SK-MEL-5 (cell line): ENCODE measurements at regions not wholly inside any gene's neighbourhood (a gene's known extent, or its start where the extent isn't known, plus 50 kb on each side); places are given as distances from the start of the nearest gene placed in this dataset.

Experiments used
- DNase-seq: peaks from one replicate; pipeline ENCODE4 v3.0.0-alpha.2; 2016; ENCODE audit warnings: low read depth, low spot score
- in situ Hi-C: cut with HindIII; loops from 2 replicates; pipeline ENCODE4 v1.10.0; 2016; ENCODE audit warnings: low sequenced_read_pairs, high pct_unique_total_duplicates, low pct_unique_long_range_greater_than_20kb

DNA sequence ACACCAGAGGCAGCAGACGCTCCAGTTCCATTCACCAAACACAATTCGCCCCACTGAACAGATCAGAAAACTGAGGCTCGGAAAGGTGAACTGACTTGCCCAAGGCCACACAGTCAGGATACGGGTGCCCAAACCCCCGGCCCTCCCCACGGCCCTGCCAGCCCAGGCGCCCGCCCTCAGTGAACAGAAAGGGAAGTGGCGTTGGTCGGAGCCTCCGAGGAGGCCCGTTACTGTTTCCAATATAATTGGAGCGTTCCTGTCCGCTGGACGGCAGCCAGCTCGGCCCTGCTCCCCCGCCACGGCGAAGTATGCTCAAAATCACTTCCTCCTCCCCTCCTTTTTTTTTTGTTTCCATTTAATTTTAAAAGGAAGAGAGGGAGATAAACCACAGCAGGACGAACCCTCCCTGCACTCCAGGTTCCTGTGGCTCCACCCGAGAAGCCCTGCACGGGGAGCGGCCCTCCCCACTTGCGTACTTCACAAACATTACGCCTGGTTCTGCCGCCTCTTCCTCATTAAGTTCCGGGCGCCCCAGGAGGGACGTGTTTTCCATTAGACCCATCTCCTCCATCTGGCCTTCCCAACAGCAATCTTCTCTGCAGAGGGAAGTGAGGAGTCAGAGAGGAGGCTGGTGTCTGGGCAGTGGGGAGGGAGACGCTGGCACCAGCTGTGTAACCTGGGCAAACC lies 61.1 kb downstream of the NCOR2 start:
- in situ Hi-C loops, result no loop called here
- DNase-seq, result no peak

DNA sequence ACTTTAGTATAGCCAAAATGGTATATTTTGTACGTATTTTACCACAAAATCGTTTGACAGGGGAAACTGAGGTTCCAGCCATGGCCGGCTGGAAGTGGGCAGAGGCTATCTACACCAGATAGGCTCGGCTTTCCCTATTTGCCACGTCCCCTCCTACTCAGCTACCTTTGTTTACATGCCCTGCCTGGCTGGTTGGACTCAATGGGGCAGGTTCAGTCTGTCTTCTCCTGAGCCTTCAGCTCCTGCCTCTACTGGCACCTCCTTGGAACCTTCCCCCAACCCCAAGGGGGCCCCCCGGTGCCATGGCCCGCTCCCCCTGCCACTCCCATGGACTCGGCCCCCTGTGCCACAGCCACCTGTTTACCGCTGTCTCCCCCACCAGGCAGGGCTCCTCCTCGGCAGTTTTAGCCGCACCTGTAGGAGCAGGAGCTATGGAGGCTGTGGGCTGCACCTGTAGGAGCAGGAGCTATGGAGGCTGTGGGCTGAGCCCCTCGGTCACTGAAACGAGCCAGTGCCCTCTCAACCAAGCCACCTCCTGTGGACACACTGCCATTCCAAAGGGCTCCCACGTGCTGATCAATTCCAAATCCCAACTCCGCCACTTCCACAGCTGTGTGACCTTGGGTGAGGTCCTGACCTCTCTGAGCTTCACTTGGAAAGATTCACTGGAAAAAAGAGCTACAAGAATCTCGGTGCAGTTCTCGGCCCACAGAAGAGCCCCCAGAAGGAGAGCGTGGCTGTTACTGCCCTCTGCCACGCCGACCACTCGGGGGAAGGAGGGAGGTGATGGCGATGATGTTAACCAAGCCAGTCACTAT lies 62.2 kb downstream of the NCOR2 start:
- no peak for DNase-seq

DNA sequence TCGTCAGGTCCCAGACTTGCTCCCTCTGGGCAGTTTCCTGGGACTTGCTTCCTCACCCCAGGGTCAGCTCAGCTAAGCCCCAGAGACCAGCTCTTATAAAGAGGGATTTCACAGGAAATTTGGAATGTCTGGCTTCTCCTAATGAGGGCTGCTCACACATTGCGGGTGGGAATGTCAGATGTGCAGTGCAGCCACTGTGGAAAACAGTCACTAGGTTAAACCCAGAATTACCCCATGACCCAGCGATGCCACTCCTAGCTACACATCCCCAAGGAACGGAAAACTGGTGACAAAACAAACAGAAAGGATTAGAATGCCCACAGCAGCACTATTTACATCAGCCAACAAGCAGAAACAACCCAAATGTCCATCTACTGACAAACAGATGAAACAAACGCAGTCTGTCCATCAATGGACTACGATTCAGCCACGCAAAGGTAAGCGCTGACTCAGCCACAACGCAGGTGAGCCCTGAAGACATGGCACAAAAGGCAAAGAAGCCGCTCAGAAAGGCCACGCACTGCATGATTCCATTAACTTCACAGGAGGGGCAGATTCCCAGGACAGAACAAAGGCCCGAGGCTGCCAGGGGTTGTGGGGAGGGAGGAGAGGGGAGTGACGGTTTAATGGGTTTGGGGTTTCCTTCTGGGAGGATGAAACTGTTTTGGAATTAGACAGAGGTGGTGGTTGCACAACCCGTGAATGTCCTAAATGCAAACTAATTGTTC lies 63.0 kb downstream of the NCOR2 start:
- no peak for DNase-seq
- in situ Hi-C loops, result no loop called here

More for the DNA sequence above, 62.2 kb downstream of the NCOR2 start:
- in situ Hi-C loops, result no loop called here

- in situ Hi-C loops, result no loop called here
- no peak for DNase-seq
Measured at GRCh38 chr12:124503305-124503704, 64.1 kb downstream of the NCOR2 start.

DNA sequence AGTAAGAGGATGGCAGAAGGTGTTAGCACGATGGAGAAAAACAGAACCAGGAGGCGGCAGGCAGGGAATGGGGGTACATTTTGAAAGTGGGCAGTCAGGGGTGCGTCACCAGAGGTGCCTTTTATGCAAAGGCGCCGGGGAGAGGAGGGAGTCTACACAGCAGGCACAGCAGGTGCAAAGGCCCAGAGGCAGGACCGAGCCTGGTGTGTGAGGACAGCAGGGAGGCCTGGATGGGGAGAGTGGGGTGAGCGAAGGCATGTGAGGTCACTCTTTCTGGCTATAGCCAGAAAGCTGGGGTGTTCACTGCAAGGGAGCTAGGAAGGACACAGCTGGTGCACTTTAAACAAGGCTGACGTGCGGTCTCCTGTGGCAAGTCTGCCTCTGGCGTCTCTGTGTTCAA lies 65.0 kb downstream of the NCOR2 start:
- no peak for DNase-seq
- in situ Hi-C loops, result no loop called here

- in situ Hi-C loops, result no loop called here
- no peak for DNase-seq
Measured at GRCh38 chr12:124501827-124502226, 65.6 kb downstream of the NCOR2 start.

- in situ Hi-C loops, result no loop called here
- DNase-seq, result no peak
Measured at GRCh38 chr12:124501112-124501561, 66.3 kb downstream of the NCOR2 start.

DNA sequence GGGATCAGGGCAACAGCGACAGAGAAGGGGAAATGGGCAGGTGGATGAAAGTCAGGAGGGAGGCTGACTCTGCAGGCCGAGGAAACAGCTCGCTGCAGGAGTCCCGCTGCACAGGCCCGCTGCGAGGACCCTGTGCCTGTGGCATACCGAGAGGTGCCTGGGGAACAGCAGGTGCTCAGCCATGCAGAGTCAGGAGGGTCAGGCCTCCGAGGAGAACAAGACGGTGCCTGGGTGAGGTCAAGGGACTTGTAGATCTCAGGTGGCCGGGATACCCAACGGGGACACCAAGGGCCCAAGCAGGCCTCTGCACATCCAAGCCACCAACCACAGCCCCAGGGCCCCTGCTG lies 67.5 kb downstream of the NCOR2 start:
- no peak for DNase-seq
- in situ Hi-C loops, result no loop called here

DNA sequence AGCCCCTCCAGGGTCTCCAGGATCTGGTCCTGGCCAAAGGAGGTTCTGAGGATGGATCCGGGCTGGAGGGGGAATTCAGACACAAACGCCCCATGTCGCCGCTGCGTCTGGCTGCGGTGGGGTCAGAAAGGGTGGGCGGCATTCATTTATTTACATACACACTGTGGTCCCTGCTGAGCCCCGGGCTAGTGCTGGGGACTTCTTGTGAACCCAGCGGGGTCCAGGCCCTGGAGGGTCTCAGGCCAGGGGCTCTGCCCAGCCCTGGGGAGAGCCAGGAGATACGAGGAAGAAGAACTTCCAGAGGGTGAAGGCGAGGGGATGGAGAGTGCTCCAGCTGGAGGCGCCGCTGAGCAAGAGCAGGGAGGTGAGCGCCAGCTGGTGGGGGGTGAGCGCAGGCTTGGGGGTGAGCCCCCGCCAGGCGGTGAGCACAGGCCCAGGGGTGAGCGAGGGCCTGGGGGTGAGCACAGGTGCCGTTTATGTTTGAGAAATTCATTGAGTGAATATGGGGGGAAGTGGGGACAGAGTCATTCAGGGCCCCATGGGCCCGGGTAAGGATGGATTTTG lies 68.1 kb downstream of the NCOR2 start:
- in situ Hi-C loops, result no loop called here
- no peak for DNase-seq

DNA sequence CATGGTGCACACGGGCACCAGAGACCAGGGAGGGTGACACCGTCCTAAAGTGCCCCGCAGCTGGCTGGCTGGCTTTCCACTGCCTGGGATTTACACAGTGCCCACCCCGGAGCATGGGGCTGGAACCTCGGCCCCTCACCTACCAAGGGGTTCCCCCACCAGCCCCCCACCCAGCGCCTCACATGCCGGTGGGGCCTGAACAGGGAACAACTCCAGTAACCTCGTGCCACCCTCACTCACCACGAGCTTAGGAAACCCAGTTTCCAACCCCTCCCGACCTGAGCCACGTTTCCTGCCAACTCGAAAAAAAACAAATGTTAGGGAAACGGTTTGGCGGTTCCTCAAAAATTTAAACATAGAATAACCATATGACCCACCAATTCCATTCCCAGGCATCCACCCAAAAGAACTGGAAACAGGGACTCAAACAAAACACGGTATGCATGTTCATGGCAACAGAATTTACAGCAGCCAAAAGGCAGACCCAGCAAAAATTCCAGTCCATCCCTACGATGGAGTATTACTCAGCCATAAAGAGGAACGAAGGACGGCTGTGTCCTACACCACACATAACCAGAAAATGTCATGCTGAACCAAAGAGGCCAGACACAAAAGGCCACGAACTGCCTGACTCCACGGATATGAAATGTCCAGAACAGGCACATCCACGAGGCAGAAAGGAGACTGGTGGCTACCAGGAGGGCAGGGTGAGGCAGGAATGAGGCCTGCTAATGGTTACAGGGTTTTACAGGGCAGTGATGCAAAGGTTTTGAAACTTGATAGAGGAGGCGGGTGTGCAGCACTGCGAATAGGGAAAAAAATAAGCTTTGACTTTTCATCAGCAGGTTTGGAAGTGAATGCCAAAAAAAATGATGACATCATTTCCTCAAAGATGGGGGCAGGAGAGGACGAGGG lies 68.9 kb downstream of the NCOR2 start:
- no peak for DNase-seq
- in situ Hi-C loops, result no loop called here

DNA sequence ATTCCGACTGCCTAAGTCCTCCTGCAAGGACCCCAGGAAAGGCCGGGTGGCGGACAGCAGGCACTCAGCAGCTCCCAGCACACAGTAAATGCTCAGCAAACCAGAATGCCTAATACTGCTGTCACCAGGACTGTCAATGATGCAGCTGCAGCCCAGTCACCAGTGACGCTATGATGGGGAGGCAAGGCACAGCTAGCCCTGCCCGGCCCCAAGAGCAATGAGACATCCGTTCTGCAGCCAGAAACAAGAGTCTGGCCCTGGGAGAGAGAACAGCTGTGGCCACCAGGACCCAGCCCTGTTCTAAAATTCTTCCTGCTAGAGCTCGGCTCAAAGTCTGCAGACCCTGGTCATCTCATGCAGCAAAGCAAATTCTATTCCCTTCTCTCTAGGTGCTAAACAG lies 69.8 kb downstream of the NCOR2 start:
- no peak for DNase-seq
- in situ Hi-C loops, result no loop called here

GRCh38 chr12:124497039-124497438 lies 70.4 kb downstream of the NCOR2 start:
- in situ Hi-C loops, result no loop called here
- DNase-seq, result no peak

- in situ Hi-C loops, result no loop called here
- DNase-seq, result peak; percentile 38
Measured at GRCh38 chr12:124496584-124496983, 70.8 kb downstream of the NCOR2 start.

DNA sequence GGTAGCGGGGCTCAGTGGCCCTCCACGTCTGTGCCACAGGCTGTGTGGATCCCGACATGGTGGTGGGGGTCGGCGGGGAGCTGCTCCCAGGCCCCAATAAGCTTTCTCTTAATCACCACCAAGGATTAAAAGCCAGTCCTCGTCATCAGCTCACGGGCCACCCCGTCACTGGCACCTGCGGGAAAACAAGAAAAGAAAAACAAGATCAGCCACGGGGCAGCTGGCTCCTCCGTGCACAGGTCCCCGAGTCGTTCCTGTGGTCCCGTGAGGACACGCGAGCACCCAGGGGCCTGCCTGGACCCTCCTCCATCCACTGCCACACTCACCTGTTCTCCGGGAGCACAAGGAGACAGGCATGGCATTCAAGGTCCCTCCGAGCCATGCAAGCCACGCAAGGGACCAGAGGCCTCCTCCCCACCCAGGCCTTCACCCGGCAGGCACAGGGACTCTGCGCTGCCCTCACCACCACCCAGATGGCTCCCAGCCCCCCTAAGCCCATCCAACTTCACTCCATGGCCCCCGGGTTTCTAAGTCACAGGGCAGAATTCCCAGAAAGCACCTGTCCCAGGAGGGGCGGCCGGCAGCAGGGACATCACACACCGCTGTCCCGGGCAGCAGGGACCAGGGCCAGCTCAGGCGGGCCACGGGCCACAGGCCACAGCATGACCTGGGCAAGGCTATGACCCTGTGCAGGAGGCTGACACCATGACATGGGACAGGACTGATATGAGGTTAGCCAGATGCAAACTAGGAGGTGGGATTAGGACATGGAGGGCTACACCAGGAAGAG lies 72.0 kb downstream of the NCOR2 start:
- DNase-seq, result no peak
- in situ Hi-C loops, result no loop called here

- in situ Hi-C loops, result no loop called here
Measured at GRCh38 chr12:124494751-124495129, 72.7 kb downstream of the NCOR2 start.

DNA sequence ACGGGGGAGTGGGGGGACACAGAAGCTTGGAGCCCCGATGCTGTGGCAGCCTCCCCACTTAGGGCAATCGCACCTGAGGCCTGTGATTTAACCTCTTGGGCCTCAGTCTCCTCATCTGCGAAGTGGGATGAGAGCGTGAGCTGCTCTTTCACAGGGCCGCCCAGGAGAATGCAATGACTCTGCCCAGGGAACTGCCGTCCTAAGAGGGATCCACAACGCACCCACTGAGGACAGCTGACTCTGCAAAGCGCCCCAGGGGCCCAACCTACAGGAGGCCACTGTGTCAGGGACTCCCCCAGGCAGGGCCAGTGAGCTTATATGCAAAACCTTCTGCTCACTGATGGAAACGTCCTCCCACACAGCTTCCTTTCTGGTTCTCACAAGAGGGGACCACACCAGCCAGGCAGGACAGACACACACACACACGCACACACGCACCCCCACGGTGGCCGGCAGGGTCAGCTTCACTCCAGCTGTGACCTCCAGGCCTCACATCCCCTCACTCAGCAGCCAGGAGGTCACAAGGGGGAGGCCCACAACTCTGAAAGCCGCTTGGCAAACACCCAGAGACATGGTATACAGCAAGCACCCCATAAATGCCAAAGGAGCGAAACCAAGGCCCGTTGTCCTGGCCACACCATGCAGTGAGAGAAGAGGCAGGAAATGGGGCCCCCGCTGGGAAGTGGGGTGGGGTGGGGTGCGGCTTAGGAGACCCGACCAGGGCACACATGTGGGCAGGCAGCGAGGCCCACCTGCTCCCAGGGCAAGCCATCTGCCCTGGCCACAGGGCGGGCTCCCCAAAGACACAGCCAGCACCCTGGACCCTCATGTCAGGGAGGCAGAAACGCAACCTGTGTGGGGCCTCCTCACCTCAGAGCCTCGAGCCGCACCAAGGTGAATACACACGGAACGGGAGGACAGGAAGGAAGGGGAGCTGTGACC lies 73.3 kb downstream of the NCOR2 start:
- in situ Hi-C loops, result no loop called here
- no peak for DNase-seq

More at GRCh38 chr12:124494751-124495129, 72.7 kb downstream of the NCOR2 start:
- DNase-seq, result no peak
